ENCODE measurements at regions not wholly inside any gene's neighbourhood (a gene's known extent, or its start where the extent isn't known, plus 50 kb on each side); places are given as distances from the start of the nearest gene placed in this dataset.

DNA sequence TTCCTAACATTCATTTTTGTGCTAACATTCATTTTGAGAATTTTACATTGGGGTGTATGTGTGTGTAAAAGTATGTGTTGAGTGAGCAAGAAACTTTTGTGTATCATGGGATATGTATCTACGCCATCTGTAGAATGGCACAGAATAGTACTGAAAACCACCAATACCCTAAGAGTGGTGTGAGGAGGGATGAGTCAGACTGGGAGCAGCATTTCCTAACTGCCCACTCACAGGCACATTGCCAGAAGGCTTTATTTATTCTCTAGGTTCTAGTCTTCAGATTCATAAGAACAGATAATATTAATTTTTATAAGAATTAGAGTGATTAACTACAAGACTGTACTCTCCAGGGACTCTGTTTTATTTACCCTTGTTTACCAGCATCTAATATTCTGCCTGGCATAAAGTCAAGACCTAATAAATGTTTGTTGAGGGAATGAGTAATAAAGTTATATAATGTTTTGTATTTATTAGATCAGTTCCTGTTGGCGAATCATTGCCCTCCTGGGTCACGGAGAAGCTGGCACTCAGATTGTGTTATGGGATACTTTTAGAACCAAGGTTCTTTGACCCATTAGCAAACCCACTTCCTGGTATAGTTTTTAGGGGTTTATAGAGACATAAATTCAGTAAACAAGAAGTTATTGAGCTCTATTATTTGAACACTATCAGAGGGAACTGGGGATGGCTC lies 159.1 kb upstream of the PPP2R2B start:
- DNase-seq (ENCODE audit: low read depth): peak; percentile 76

- no peak for DNase-seq (ENCODE audit: low read depth)
These were observed 162.3 kb upstream of the PPP2R2B start for GRCh38 chr5:147040856-147041255.

GRCh38 chr5:147044572-147045273 lies 166.2 kb upstream of the PPP2R2B start:
- DNase-seq (ENCODE audit: low read depth): no peak

DNA sequence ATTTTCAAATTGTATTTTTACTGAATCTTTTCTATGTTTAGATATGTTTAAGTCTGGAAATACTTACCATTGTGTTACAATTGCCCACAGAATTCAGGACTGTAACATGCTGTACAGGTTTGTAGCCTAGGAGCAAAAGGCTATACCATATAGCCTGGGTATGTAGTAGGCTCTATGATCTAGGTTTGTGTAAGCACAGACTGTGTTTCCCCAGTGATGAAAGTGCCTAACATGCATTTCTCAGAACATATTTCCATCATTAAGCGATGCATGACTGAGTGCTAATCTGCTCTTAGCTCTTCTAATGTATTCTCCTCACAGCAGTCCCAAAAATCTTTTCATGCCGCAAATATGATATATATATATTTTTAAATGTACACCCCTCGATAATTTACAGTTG lies 166.7 kb upstream of the PPP2R2B start:
- no peak for DNase-seq (ENCODE audit: low read depth)

DNA sequence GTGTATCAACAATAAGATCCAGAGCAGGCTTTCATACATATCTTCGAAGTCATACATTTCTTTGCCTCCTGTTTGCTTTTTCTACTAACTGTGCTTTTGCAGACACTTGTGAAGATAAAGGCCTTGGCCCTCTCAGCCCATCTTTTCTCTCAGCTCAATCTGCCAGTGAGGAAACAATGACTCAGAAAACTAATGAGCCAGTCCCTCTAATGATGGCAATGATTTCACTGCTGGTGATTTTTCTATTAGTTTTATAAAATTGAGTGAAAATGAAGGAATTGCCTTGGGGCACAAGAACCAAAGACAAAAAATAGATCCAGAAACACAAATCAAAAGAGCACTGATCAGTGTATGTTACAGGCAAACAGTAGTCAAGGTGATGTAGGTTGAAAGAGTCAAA lies 167.7 kb upstream of the PPP2R2B start:
- no peak for DNase-seq (ENCODE audit: low read depth)

DNA sequence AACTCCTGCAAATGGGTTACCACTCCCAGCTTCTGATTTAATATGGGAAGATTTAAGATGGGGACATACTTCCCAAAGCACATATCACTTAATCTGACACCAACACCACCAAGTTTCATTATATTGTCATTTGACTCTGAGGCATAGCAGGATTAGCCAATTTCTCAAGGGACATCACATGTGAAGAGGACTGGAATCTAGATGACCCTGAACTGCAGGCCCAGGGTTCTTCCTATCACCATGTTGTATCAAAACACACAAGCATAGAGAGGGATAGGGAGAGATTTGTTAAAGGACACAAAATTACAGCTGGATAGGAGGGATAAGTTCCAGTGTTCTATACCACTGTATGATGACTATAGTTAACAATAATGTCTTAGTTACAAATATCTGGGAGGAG lies 168.3 kb upstream of the PPP2R2B start:
- no peak for DNase-seq (ENCODE audit: low read depth)

DNA sequence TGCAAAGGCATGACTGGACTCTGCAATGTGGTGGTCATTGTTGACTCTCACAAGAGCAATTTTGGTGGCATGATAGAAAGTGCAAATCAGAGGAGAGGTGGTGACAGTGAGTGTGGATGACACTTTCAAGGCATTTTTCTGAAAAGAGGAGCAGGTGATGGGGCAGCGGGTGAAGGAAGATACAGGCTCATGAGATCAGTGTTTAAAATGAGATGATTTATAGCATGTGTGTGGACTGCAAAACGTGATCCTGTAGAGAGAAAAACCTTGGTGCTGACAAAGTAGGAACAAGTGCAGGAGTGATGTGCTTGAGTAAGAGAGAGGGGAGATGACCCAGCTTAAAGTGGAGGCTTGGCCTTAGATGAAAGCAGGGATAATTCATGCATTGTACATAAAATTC lies 171.2 kb upstream of the PPP2R2B start:
- no peak for DNase-seq (ENCODE audit: low read depth)

- DNase-seq (ENCODE audit: low read depth): no peak
These were observed 171.6 kb upstream of the PPP2R2B start for GRCh38 chr5:147050172-147050571.

GRCh38 chr5:147051193-147051592 lies 172.6 kb upstream of the PPP2R2B start:
- peak; percentile 19 for DNase-seq (ENCODE audit: low read depth)

DNA sequence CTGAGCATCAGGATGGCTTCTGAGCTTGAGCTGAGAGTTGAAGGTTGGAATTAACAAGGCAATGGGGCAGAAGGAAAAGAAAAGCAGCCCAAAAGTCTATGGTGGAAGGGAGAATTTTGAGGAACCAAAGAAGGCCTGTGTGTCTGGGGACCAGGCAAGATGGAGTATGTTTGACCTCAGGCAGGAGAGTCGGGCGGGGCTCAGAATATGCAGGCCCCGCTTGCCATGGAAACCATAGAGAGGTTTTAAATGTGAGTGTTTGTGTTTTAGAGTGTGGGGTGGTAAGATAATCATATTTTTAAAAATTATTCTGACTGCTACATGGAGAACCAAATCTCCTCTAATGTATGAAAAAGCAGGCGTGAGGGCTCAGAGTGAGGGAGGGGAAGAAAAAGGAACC lies 174.0 kb upstream of the PPP2R2B start:
- DNase-seq (ENCODE audit: low read depth): no peak

GRCh38 chr5:147055089-147055826 lies 176.7 kb upstream of the PPP2R2B start:
- DNase-seq (ENCODE audit: low read depth): no peak

- no peak for DNase-seq (ENCODE audit: low read depth)
These were observed 177.5 kb upstream of the PPP2R2B start for GRCh38 chr5:147055850-147056566.

DNA sequence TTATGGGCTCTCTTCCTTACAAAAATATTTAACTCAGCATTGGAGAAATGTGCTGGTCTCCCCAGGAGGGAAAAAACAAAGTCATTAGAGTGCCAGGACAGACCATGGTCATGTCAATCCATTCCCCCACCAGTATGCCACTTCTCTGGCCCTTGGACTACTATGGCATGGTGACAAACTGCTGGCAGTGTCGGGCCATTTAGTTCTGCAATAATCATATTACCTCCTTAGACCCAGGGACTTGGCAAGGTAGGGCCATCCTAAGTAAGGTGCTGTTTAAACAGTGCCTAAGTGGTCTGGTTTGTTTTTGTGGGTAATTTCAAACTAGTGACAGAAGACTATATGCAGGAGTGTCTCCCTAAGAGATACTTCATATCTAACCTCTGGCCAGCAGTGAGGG lies 177.8 kb upstream of the STK32A start:
- no peak for DNase-seq (ENCODE audit: low read depth)

DNA sequence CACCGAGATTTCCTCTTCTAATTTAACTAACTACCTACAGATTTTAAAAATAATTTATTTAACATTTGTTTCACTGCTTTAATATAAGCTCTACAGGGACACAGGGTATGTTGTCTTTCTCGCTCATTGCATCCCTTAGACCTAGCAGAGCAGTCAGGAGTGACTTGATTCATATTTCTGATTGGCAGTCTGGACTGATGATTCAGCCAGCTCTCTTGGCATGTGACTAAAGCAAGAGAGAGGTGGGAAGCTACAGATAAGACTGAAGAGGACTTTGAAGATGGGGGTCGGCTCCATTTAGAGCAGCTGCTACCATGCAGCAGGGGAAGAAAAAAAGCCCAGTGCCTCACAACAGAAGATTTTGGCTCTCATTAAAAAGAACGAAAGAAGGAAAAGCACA lies 173.4 kb upstream of the STK32A start:
- DNase-seq (ENCODE audit: low read depth): no peak

- no peak for DNase-seq (ENCODE audit: low read depth)
These were observed 172.4 kb upstream of the STK32A start for GRCh38 chr5:147062427-147062826.

- no peak for DNase-seq (ENCODE audit: low read depth)
These were observed 170.9 kb upstream of the STK32A start for GRCh38 chr5:147063943-147064342.

DNA sequence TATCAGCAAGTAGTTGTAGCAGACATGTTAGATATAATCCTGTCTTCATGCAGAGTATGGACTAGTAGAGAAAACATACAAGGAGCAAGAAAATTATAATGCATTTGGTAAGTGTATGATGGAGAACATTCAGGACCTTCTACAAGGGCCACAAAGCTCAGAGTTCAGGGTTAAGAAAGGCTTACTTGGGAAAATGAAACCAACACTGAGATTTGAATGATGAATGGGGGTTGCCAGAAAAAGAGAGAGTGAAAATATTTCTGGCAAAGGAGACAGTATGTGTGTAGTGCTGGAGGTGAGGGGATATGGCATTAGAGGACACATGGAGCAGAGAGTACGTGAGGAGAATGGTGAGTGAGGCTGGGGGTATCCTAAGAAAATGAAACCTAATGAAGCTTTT lies 169.8 kb upstream of the STK32A start:
- DNase-seq (ENCODE audit: low read depth): no peak

GRCh38 chr5:147068998-147069397 lies 165.8 kb upstream of the STK32A start:
- DNase-seq (ENCODE audit: low read depth): no peak

DNA sequence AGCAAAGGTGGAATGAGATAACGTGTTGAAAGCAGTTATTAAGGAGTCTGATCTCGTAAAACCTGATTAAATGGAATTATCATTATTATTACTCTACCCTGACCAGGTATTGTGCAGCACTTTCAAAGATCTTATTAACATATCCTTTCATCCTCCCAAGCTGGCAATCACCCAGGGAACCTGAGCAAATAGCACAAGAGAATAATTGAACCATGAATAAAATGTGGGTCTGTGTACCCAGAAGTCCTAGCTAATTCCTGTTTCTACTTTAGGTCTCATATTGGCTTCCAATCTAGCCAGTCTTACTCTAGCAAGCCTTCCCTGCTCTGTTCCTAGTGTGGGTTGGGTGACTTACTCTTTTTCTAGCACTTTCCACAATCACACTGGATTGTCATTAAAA lies 162.2 kb upstream of the STK32A start:
- DNase-seq (ENCODE audit: low read depth): no peak

DNA sequence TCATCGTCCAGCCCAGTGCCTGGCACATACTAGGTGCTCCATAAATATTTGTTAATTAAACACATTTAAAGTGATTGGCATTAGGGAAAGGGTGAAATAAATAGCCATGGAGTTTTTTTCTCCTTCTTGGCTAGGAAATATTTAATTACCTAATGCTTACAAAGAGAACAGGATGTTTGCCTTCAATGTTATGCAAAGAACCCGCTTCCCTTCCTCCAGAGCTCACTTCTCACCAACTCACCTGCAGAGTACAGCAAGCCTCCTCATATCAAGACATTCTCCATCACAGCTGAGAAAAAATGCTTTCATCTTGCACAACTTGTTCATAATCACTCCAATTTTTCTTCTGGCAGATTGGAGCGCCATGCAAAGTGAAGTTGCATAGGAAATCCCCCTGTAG lies 161.7 kb upstream of the STK32A start:
- no peak for DNase-seq (ENCODE audit: low read depth)

DNA sequence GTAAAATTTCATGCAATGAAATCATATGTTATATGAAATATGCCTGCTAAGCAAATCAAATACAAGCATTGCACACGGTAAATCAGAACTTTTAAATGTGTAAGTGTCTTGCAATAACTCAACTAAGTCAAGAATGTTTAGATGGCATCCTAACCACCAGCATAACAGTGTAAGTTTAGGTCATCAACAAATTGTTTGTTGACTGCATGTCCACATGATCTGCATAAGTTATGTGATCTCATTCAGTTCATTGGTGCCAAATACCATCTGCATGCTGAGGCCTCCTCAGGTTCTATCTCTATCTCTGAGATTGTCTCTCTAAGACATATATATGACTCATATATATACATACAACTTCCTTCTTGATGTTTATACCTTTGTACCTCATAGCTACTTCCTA lies 159.6 kb upstream of the STK32A start:
- no peak for DNase-seq (ENCODE audit: low read depth)

GRCh38 chr5:147080391-147080790 lies 154.4 kb upstream of the STK32A start:
- DNase-seq (ENCODE audit: low read depth): no peak

DNA sequence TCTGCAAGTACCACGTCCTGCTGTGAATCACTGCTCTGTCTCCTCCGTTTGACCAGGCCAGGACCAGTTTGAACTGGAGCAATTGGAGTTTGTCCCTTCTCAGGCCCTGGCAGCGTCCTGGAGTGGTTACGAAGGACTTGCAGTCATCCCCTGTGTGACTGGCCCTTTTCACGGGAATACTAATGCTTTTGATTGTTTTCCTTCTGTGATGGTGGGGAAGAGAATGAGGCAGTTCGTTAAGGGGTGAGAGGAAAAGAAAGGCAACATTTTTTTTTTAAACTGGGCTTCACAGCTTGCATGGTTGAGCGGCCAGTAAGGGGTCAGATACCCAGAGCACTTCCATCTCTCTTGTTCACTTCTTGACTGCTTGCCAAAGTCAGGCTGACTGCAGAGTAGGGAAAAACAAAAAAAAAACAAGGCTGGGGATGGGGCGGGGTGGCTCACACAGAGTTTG lies 153.5 kb upstream of the STK32A start:
- no peak for DNase-seq (ENCODE audit: low read depth)
